ENCODE measurements at regions not wholly inside any gene's neighbourhood (a gene's known extent, or its start where the extent isn't known, plus 50 kb on each side); places are given as distances from the start of the nearest gene placed in this dataset.

- TF ChIP-seq CTCF (IDR thresholded peaks at IDR 0.05; ENCODE audit: insufficient read depth, low read length), result no peak
- TF ChIP-seq REST (IDR thresholded peaks at IDR 0.05; ENCODE audit: insufficient replicate concordance, low read depth), result no peak
- TF ChIP-seq GABPA (IDR thresholded peaks at IDR 0.05; ENCODE audit: low read depth), result no peak
- no peak for TF ChIP-seq POLR2AphosphoS5 (IDR thresholded peaks at IDR 0.05; ENCODE audit: low read depth)
- TF ChIP-seq SPI1 (IDR thresholded peaks at IDR 0.05; ENCODE audit: borderline replicate concordance, low read depth), result no peak
Observed at GRCh38 chr6:80625405-80625804, 518.9 kb downstream of the BCKDHB start.

All from HL-60 (cell line).